CD4-positive, alpha-beta T cell treated with Interleukin-2 at 100 ng/mL for 4 hours (primary cell): ENCODE measurements at regions not wholly inside any gene's neighbourhood (a gene's known extent, or its start where the extent isn't known, plus 50 kb on each side); places are given as distances from the start of the nearest gene placed in this dataset.

Experiments used
- DNase-seq: peaks from one replicate; pipeline ENCODE4 v3.0.0-alpha.2; 2020; ENCODE audit warnings: low spot score

GRCh38 chr7:145092766-145093165, 256.9 kb upstream of the TPK1 start:
- no peak for DNase-seq

GRCh38 chr7:145088111-145088745, 252.4 kb upstream of the TPK1 start:
- DNase-seq, result no peak

GRCh38 chr7:145082366-145083161, 246.7 kb upstream of the TPK1 start:
- no peak for DNase-seq

- DNase-seq, result no peak
Measured at GRCh38 chr7:145065473-145065872, 229.6 kb upstream of the TPK1 start.

- no peak for DNase-seq
Measured at GRCh38 chr7:145064114-145064513, 228.3 kb upstream of the TPK1 start.

- DNase-seq, result no peak
Measured at GRCh38 chr7:145053781-145054180, 217.9 kb upstream of the TPK1 start.

- DNase-seq, result no peak
Measured at GRCh38 chr7:145050415-145050814, 214.6 kb upstream of the TPK1 start.

- DNase-seq, result peak; percentile 59
Measured at GRCh38 chr7:145036604-145037405, 201.0 kb upstream of the TPK1 start.

GRCh38 chr7:145031162-145031561, 195.3 kb upstream of the TPK1 start:
- DNase-seq, result no peak

- DNase-seq, result no peak
Measured at GRCh38 chr7:145030754-145031153, 194.9 kb upstream of the TPK1 start.

- DNase-seq, result no peak
Measured at GRCh38 chr7:145020454-145020853, 184.6 kb upstream of the TPK1 start.

GRCh38 chr7:145016068-145016467, 180.2 kb upstream of the TPK1 start:
- no peak for DNase-seq

GRCh38 chr7:145009876-145010275, 174.0 kb upstream of the TPK1 start:
- no peak for DNase-seq

- no peak for DNase-seq
Measured at GRCh38 chr7:145005601-145006000, 169.7 kb upstream of the TPK1 start.

GRCh38 chr7:144997512-144997911, 161.7 kb upstream of the TPK1 start:
- DNase-seq, result no peak

- no peak for DNase-seq
Measured at GRCh38 chr7:144995495-144995894, 159.6 kb upstream of the TPK1 start.

GRCh38 chr7:144991041-144991440, 155.2 kb upstream of the TPK1 start:
- no peak for DNase-seq

- DNase-seq, result no peak
Measured at GRCh38 chr7:144987686-144988085, 151.8 kb upstream of the TPK1 start.

- DNase-seq, result no peak
Measured at GRCh38 chr7:144982133-144982532, 146.3 kb upstream of the TPK1 start.

- no peak for DNase-seq
Measured at GRCh38 chr7:144975882-144976281, 140.0 kb upstream of the TPK1 start.

- DNase-seq, result no peak
Measured at GRCh38 chr7:144969787-144970186, 133.9 kb upstream of the TPK1 start.

- DNase-seq, result no peak
Measured at GRCh38 chr7:144960763-144961162, 124.9 kb upstream of the TPK1 start.

GRCh38 chr7:144957998-144958397, 122.1 kb upstream of the TPK1 start:
- no peak for DNase-seq
